ENCODE measurements at regions not wholly inside any gene's neighbourhood (a gene's known extent, or its start where the extent isn't known, plus 50 kb on each side); places are given as distances from the start of the nearest gene placed in this dataset.

- no peak for DNase-seq (ENCODE audit: low read depth)
Measured at GRCh38 chr6:113375950-113376846, 480.9 kb upstream of the MARCKS start.

- no peak for DNase-seq (ENCODE audit: low read depth)
Measured at GRCh38 chr6:113376847-113377165, 480.3 kb upstream of the MARCKS start.

- DNase-seq (ENCODE audit: low read depth), result no peak
Measured at GRCh38 chr6:113377362-113377942, 479.7 kb upstream of the MARCKS start.

GRCh38 chr6:113380591-113380990, 476.6 kb upstream of the MARCKS start:
- DNase-seq (ENCODE audit: low read depth), result no peak

- no peak for DNase-seq (ENCODE audit: low read depth)
Measured at GRCh38 chr6:113381232-113381631, 475.9 kb upstream of the MARCKS start.

- no peak for DNase-seq (ENCODE audit: low read depth)
Measured at GRCh38 chr6:113381959-113382358, 475.2 kb upstream of the MARCKS start.

GRCh38 chr6:113383701-113384100, 473.4 kb upstream of the MARCKS start:
- DNase-seq (ENCODE audit: low read depth), result no peak

- no peak for DNase-seq (ENCODE audit: low read depth)
Measured at GRCh38 chr6:113385020-113385431, 472.1 kb upstream of the MARCKS start.

- no peak for DNase-seq (ENCODE audit: low read depth)
Measured at GRCh38 chr6:113388996-113389395, 468.1 kb upstream of the MARCKS start.

- no peak for DNase-seq (ENCODE audit: low read depth)
Measured at GRCh38 chr6:113392551-113393055, 464.5 kb upstream of the MARCKS start.

- DNase-seq (ENCODE audit: low read depth), result no peak
Measured at GRCh38 chr6:113394216-113394615, 462.9 kb upstream of the MARCKS start.

- no peak for DNase-seq (ENCODE audit: low read depth)
Measured at GRCh38 chr6:113394729-113395128, 462.4 kb upstream of the MARCKS start.

- DNase-seq (ENCODE audit: low read depth), result no peak
Measured at GRCh38 chr6:113396730-113397129, 460.4 kb upstream of the MARCKS start.

- DNase-seq (ENCODE audit: low read depth), result no peak
Measured at GRCh38 chr6:113397236-113397635, 459.9 kb upstream of the MARCKS start.

GRCh38 chr6:113401231-113401630, 455.9 kb upstream of the MARCKS start:
- no peak for DNase-seq (ENCODE audit: low read depth)

GRCh38 chr6:113402544-113402943, 454.6 kb upstream of the MARCKS start:
- DNase-seq (ENCODE audit: low read depth), result no peak

- no peak for DNase-seq (ENCODE audit: low read depth)
Measured at GRCh38 chr6:113403966-113404595, 453.1 kb upstream of the MARCKS start.

GRCh38 chr6:113405326-113406047, 451.7 kb upstream of the MARCKS start:
- no peak for DNase-seq (ENCODE audit: low read depth)

- no peak for DNase-seq (ENCODE audit: low read depth)
Measured at GRCh38 chr6:113406048-113406695, 451.0 kb upstream of the MARCKS start.

- DNase-seq (ENCODE audit: low read depth), result no peak
Measured at GRCh38 chr6:113411011-113411410, 446.1 kb upstream of the MARCKS start.

- no peak for DNase-seq (ENCODE audit: low read depth)
Measured at GRCh38 chr6:113412589-113413357, 444.4 kb upstream of the MARCKS start.

All from T-helper 22 cell (primary cell).